H9 (cell line): ENCODE measurements at regions not wholly inside any gene's neighbourhood (a gene's known extent, or its start where the extent isn't known, plus 50 kb on each side); places are given as distances from the start of the nearest gene placed in this dataset.

Experiments used
- DNase-seq: peaks from one replicate; pipeline ENCODE4 v3.0.0-alpha.2; 2017
- H2AFZ ChIP-seq: one replicate; pipeline ENCODE4 v1.6.1; 2013; ENCODE audit warnings: mild to moderate bottlenecking, low read length, control low read depth, moderate library complexity
- H2AK5ac ChIP-seq: 2 replicates; pipeline ENCODE4 v1.6.1; 2013; ENCODE audit warnings: low read length, control low read depth, mixed read lengths; ENCODE audit not compliant: insufficient read length
- H2BK120ac ChIP-seq: one replicate; pipeline ENCODE4 v1.6.1; 2013; ENCODE audit warnings: low read depth, mild to moderate bottlenecking, low read length, control low read depth, inconsistent platforms; ENCODE audit not compliant: poor library complexity, severe bottlenecking
- H2BK12ac ChIP-seq: 2 replicates; pipeline ENCODE4 v1.6.1; 2013; ENCODE audit warnings: low read length, control low read depth, mixed read lengths, low read depth; ENCODE audit not compliant: insufficient read length
- H2BK15ac ChIP-seq: 2 replicates; pipeline ENCODE4 v1.6.1; 2013; ENCODE audit warnings: low read depth, low read length, control low read depth
- H2BK20ac ChIP-seq: one replicate; pipeline ENCODE4 v1.6.1; 2013; ENCODE audit warnings: low read depth, mild to moderate bottlenecking, low read length, control low read depth, inconsistent platforms; ENCODE audit not compliant: poor library complexity, severe bottlenecking
- H2BK5ac ChIP-seq: 2 replicates; pipeline ENCODE4 v1.6.1; 2013; ENCODE audit warnings: low read length, control low read depth, mixed read lengths; ENCODE audit not compliant: insufficient read length
- H3K14ac ChIP-seq: 2 replicates; pipeline ENCODE4 v1.6.1; 2013; ENCODE audit warnings: low read length, control low read depth; ENCODE audit not compliant: insufficient read depth
- H3K18ac ChIP-seq: 2 replicates; pipeline ENCODE4 v1.6.1; 2013; ENCODE audit warnings: low read depth, mild to moderate bottlenecking, mixed read lengths, low read length, control low read depth; ENCODE audit not compliant: insufficient read length
- H3K23ac ChIP-seq: 2 replicates; pipeline ENCODE4 v1.6.1; 2013; ENCODE audit warnings: low read length, control low read depth, mixed read lengths, low read depth; ENCODE audit not compliant: insufficient read length
- H3K23me2 ChIP-seq: 2 replicates; pipeline ENCODE4 v1.6.1; 2013; ENCODE audit warnings: low read depth, mild to moderate bottlenecking, mixed read lengths, low read length, control low read depth; ENCODE audit not compliant: insufficient read length, poor library complexity, severe bottlenecking
- H3K27ac ChIP-seq: 2 replicates; pipeline ENCODE4 v1.5.1; 2013; ENCODE audit warnings: low read length, control low read depth, mixed read lengths, low read depth; ENCODE audit not compliant: insufficient read length
- H3K27me3 ChIP-seq: 2 replicates; pipeline ENCODE4 v1.6.1; 2013; ENCODE audit warnings: low read length, control low read depth, inconsistent platforms; ENCODE audit not compliant: insufficient read depth
- H3K4ac ChIP-seq: 2 replicates; pipeline ENCODE4 v1.6.1; 2013; ENCODE audit warnings: low read depth, mild to moderate bottlenecking, control low read depth, inconsistent platforms, low read length, moderate library complexity
- H3K4me1 ChIP-seq: 2 replicates; pipeline ENCODE4 v1.6.1; 2013; ENCODE audit warnings: low read length, control low read depth, inconsistent platforms; ENCODE audit not compliant: insufficient read depth
- H3K4me2 ChIP-seq: 2 replicates; pipeline ENCODE4 v1.6.1; 2013; ENCODE audit warnings: low read length, control low read depth, mixed read lengths; ENCODE audit not compliant: insufficient read length, insufficient read depth
- H3K56ac ChIP-seq: 2 replicates; pipeline ENCODE4 v1.6.1; 2013; ENCODE audit warnings: low read depth, mild to moderate bottlenecking, mixed read lengths, low read length, control low read depth; ENCODE audit not compliant: insufficient read length
- H3K79me1 ChIP-seq: 2 replicates; pipeline ENCODE4 v1.6.1; 2013; ENCODE audit warnings: low read depth, mild to moderate bottlenecking, moderate library complexity, low read length, control low read depth, inconsistent platforms; ENCODE audit not compliant: insufficient read depth, poor library complexity, severe bottlenecking
- H3K79me2 ChIP-seq: 2 replicates; pipeline ENCODE4 v1.6.1; 2013; ENCODE audit warnings: low read length, control low read depth, inconsistent platforms; ENCODE audit not compliant: insufficient read depth
- H3K9ac ChIP-seq: 2 replicates; pipeline ENCODE4 v1.6.1; 2013; ENCODE audit warnings: low read length, control low read depth, mixed read lengths; ENCODE audit not compliant: insufficient read length; ENCODE audit errors: extremely low read depth
- H3K9me3 ChIP-seq: one replicate; pipeline ENCODE4 v1.6.1; 2013; ENCODE audit warnings: low read depth, low read length, inconsistent platforms; ENCODE audit not compliant: control insufficient read depth
- H3T11ph ChIP-seq: one replicate; pipeline ENCODE4 v1.6.1; 2013; ENCODE audit warnings: mild to moderate bottlenecking, low read length, control low read depth, inconsistent platforms
- H4K20me1 ChIP-seq: one replicate; pipeline ENCODE4 v1.6.1; 2013; ENCODE audit not compliant: control insufficient read depth, insufficient read length, insufficient read depth
- H4K5ac ChIP-seq: 2 replicates; pipeline ENCODE4 v1.6.1; 2013; ENCODE audit warnings: low read depth, mild to moderate bottlenecking, mixed read lengths, low read length, control low read depth; ENCODE audit not compliant: insufficient read length
- H4K8ac ChIP-seq: replicated peaks from 2 replicates; pipeline ENCODE4 v1.6.1; 2013; ENCODE audit warnings: low read length, control low read depth, mixed read lengths, low read depth; ENCODE audit not compliant: insufficient read length
- H4K91ac ChIP-seq: 2 replicates; pipeline ENCODE4 v1.6.1; 2013; ENCODE audit warnings: low read depth, mild to moderate bottlenecking, moderate library complexity, mixed read lengths, low read length, control low read depth; ENCODE audit not compliant: insufficient read length
- H3K27ac Mint-ChIP-seq, 3 experiments: 2 replicates in 2 of 3; 3 replicates in 1 of 3; pipeline ENCODE4 v1.8.0; 2020 to 2021; ENCODE audit warnings: mixed read lengths in 3 of 3, mild to moderate bottlenecking in 1 of 3, moderate library complexity in 1 of 3
- H3K27me3 Mint-ChIP-seq: 2 replicates; pipeline ENCODE4 v1.8.0; 2021; ENCODE audit warnings: low read depth, mild to moderate bottlenecking, moderate library complexity, mixed read lengths
- H3K36me3 Mint-ChIP-seq, 3 experiments: 2 replicates in 2 of 3; 3 replicates in 1 of 3; pipeline ENCODE4 v1.8.0; 2020 to 2021; ENCODE audit warnings: low read depth in 3 of 3, mixed read lengths in 3 of 3; ENCODE audit not compliant: insufficient read depth in 1 of 3
- H3K4me1 Mint-ChIP-seq, 2 experiments: 2 replicates each; pipeline ENCODE4 v1.8.0; 2020; ENCODE audit warnings: mixed read lengths in 2 of 2
- H3K4me3 Mint-ChIP-seq, 2 experiments: 2 replicates in 1 of 2; 3 replicates in 1 of 2; pipeline ENCODE4 v1.8.0; 2020 to 2021; ENCODE audit warnings: mild to moderate bottlenecking in 2 of 2, mixed read lengths in 2 of 2, moderate library complexity in 1 of 2
- H3K9me3 Mint-ChIP-seq, 2 experiments: 2 replicates in 1 of 2; 3 replicates in 1 of 2; pipeline ENCODE4 v1.8.0; 2020; ENCODE audit warnings: mild to moderate bottlenecking in 2 of 2, mixed read lengths in 2 of 2, moderate library complexity in 1 of 2
- CTCF ChIP-seq: fragments of 200-600 bp; sonication (generic); conservative IDR thresholded peaks from 3 replicates; pipeline ENCODE4 v1.8.0; 2021; ENCODE audit warnings: antibody characterized with exemption, mild to moderate bottlenecking
- WGBS: extraction: QIAGEN DNeasy Blood & Tissue Kit; methylation state at CpG from one replicate; pipeline ENCODE4 v1.1.7; 2013; ENCODE audit warnings: missing lambda C conversion rate, low lambda C conversion rate, mixed read lengths; ENCODE audit not compliant: insufficient read length; ENCODE audit errors: extremely low coverage; 5-methylcytosine and 5-hydroxymethylcytosine counted together

- DNase-seq = no peak
- Histone ChIP-seq H2BK12ac (no peak overlapping the region), H3K79me1 (no peaks in the 10 kb centered on the region), H3K9me3 (no peaks in the 10 kb centered on the region), H2AFZ (no peak overlapping the region), H3K23me2 (no peaks in the 10 kb centered on the region), H3K9ac (no peak overlapping the region), H3K27me3 (no peaks in the 10 kb centered on the region), H2BK20ac (no peak overlapping the region), H3K14ac (no peak overlapping the region; the same call in 1 of the 2 replicates), H4K20me1 (no peaks in the 10 kb centered on the region), H3K18ac (no peak overlapping the region), H4K91ac (no peak overlapping the region), H3K79me2 (no peaks in the 10 kb centered on the region), H3K4ac (no peak overlapping the region), H3K27ac (no peak overlapping the region), H2AK5ac (no peak overlapping the region), H4K8ac (no peak overlapping the region), H3K4me2 (no peak overlapping the region), H3K56ac (no peak overlapping the region), H4K5ac (no peak overlapping the region), H3K23ac (no peak overlapping the region), H2BK15ac (no peak overlapping the region), H2BK120ac (no peak overlapping the region), H3K4me1 (no peaks in the 10 kb centered on the region), H2BK5ac (no peak overlapping the region), H3T11ph (no peak overlapping the region)
- no CpG with 5 or more reads among the region's 23 CpGs for WGBS
- H3K27me3 Mint-ChIP-seq = peaks cover 4% of the 10 kb centered on the region
- H3K4me3 Mint-ChIP-seq = no peak overlapping the region
- H3K36me3 Mint-ChIP-seq = no peaks in the 10 kb centered on the region
- H3K9me3 Mint-ChIP-seq = no peaks in the 10 kb centered on the region; a peak in 1 of 5 replicates
- no peak for TF ChIP-seq CTCF
- H3K27ac Mint-ChIP-seq = peak overlapping the region in 1 of 3 experiments; percentile 87; a peak in 2 of 7 replicates
- H3K4me1 Mint-ChIP-seq = no peaks in the 10 kb centered on the region
Observed at GRCh38 chr2:2909086-2910035, 468.3 kb downstream of the EIPR1 start.
